H1 (cell line): ENCODE measurements at regions not wholly inside any gene's neighbourhood (a gene's known extent, or its start where the extent isn't known, plus 50 kb on each side); places are given as distances from the start of the nearest gene placed in this dataset.

Source experiments
- CTCF ChIA-PET: fragments of 300-600 bp; sonication (Branson Sonifier 250); formaldehyde crosslinking; loops from one replicate; lab custom pipeline; 2021; ENCODE audit not compliant: partially characterized antibody; lab: Charles Lee
- POLR2A ChIA-PET: fragments of 300-600 bp; sonication (Branson Sonifier 250); formaldehyde crosslinking; loops from one replicate; lab custom pipeline; 2021; ENCODE audit warnings: inconsistent platforms; ENCODE audit not compliant: partially characterized antibody; lab: Charles Lee
- DNase-seq, 2 experiments: peaks; one replicate each; pipeline versions ENCODE4 v3.0.0 to v3.0.0-alpha.2; 2010 to 2022; ENCODE audit warnings: low spot score in 2 of 2, low read depth in 1 of 2, mixed read lengths in 1 of 2
- FAIRE-seq: peaks from 2 replicates; lab custom pipeline; 2011; peaks lifted over from hg19 to GRCh38; lab: Jason Lieb, UNC
- H2AFZ ChIP-seq: 2 replicates; pipeline ENCODE4 v1.8.1; 2012; ENCODE audit warnings: low read length, inconsistent platforms
- H2AK5ac ChIP-seq: 2 replicates; pipeline ENCODE4 v1.6.1; 2013; ENCODE audit warnings: low read depth, low read length
- H2BK120ac ChIP-seq: replicated peaks from 2 replicates; pipeline ENCODE3; 2013; ENCODE audit warnings: low read depth, low read length, inconsistent platforms
- H2BK12ac ChIP-seq: 2 replicates; pipeline ENCODE4 v1.6.1; 2013; ENCODE audit warnings: low read depth, low read length
- H2BK15ac ChIP-seq: 2 replicates; pipeline ENCODE4 v1.6.1; 2013; ENCODE audit warnings: low read length
- H2BK20ac ChIP-seq: 2 replicates; pipeline ENCODE4 v1.6.1; 2013; ENCODE audit warnings: low read length
- H2BK5ac ChIP-seq: 2 replicates; pipeline ENCODE4 v1.6.1; 2013; ENCODE audit warnings: low read depth, low read length
- H3K14ac ChIP-seq: 2 replicates; pipeline ENCODE4 v1.6.1; 2013; ENCODE audit warnings: inconsistent platforms; ENCODE audit not compliant: insufficient read length
- H3K18ac ChIP-seq: 2 replicates; pipeline ENCODE4 v1.6.1; 2013; ENCODE audit warnings: low read length; ENCODE audit errors: extremely low read depth
- H3K23ac ChIP-seq: 2 replicates; pipeline ENCODE4 v1.6.1; 2013; ENCODE audit warnings: inconsistent platforms; ENCODE audit not compliant: insufficient read length
- H3K23me2 ChIP-seq: 2 replicates; pipeline ENCODE4 v1.6.1; 2013; ENCODE audit warnings: low read depth, low read length
- H3K27ac ChIP-seq: 2 replicates; pipeline ENCODE4 v1.6.1; 2011; ENCODE audit warnings: low read depth, low read length, inconsistent platforms
- H3K27me3 ChIP-seq, 4 experiments: replicated peaks in 1 of 4; 1 replicate in 1 of 4; 2 replicates in 3 of 4; pipeline versions ENCODE4 v1.6.1 to v1.8.1; 2011 to 2013; ENCODE audit warnings: low read length in 3 of 4, mild to moderate bottlenecking in 3 of 4, inconsistent platforms in 2 of 4, mixed read lengths in 2 of 4, moderate library complexity in 1 of 4; ENCODE audit not compliant: control insufficient read depth in 3 of 4, insufficient read depth in 3 of 4; ENCODE audit errors: extremely low read depth in 1 of 4
- H3K36me3 ChIP-seq, 4 experiments: 2 replicates each; pipeline versions ENCODE4 v1.6.1 to v1.8.1; 2011 to 2013; ENCODE audit warnings: mild to moderate bottlenecking in 4 of 4, low read length in 3 of 4, moderate library complexity in 2 of 4, control low read depth in 1 of 4, inconsistent platforms in 1 of 4; ENCODE audit not compliant: insufficient read depth in 4 of 4, control insufficient read depth in 2 of 4
- H3K4ac ChIP-seq: replicated peaks from 2 replicates; pipeline ENCODE3; 2013; ENCODE audit warnings: low read length, low read depth, mixed read lengths, inconsistent platforms; ENCODE audit not compliant: insufficient read length
- H3K4me1 ChIP-seq, 4 experiments: replicated peaks in 1 of 4; 1 replicate in 1 of 4; 2 replicates in 3 of 4; pipeline versions ENCODE4 v1.6.1 to v1.8.1; 2011 to 2013; ENCODE audit warnings: low read length in 3 of 4, inconsistent platforms in 2 of 4, mixed read lengths in 1 of 4; ENCODE audit not compliant: insufficient read depth in 4 of 4, control insufficient read depth in 3 of 4
- H3K4me2 ChIP-seq, 2 experiments: 2 replicates each; pipeline versions ENCODE4 v1.6.1 to v1.8.1; 2011 to 2013; ENCODE audit warnings: low read depth in 2 of 2, low read length in 2 of 2, control low read depth in 1 of 2, inconsistent platforms in 1 of 2, mild to moderate bottlenecking in 1 of 2; ENCODE audit not compliant: insufficient read depth in 1 of 2
- H3K4me3 ChIP-seq, 4 experiments: fragments of 200-600, 300-600 bp in 1 of 4; sonication (generic), shearing (Covaris generic), sonication (Bioruptor Twin) in 1 of 4; 2 replicates each; pipeline versions ENCODE4 v1.5.1 to v1.8.1; 2011 to 2016; ENCODE audit warnings: low read length in 4 of 4, low read depth in 3 of 4, control low read depth in 2 of 4, inconsistent platforms in 2 of 4, mild to moderate bottlenecking in 2 of 4, mixed read lengths in 1 of 4, moderate library complexity in 1 of 4; ENCODE audit not compliant: insufficient read depth in 2 of 4; ENCODE audit errors: extremely low read depth in 1 of 4
- H3K56ac ChIP-seq: replicated peaks from 2 replicates; pipeline ENCODE3; 2013; ENCODE audit warnings: low read depth, mild to moderate bottlenecking, mixed read lengths, low read length, inconsistent platforms; ENCODE audit not compliant: insufficient read length
- H3K79me1 ChIP-seq: 2 replicates; pipeline ENCODE4 v1.6.1; 2013; ENCODE audit warnings: low read depth, low read length, control low read depth
- H3K79me2 ChIP-seq, 2 experiments: 2 replicates each; pipeline versions ENCODE4 v1.6.1 to v1.8.1; 2012 to 2013; ENCODE audit warnings: low read length in 2 of 2, mild to moderate bottlenecking in 2 of 2, inconsistent platforms in 1 of 2; ENCODE audit not compliant: insufficient read depth in 2 of 2, control insufficient read depth in 1 of 2
- H3K9ac ChIP-seq, 4 experiments: replicated peaks in 1 of 4; 1 replicate in 1 of 4; 2 replicates in 3 of 4; pipeline versions ENCODE4 v1.6.1 to v1.8.1; 2011 to 2013; ENCODE audit warnings: low read depth in 3 of 4, low read length in 3 of 4, control low read depth in 2 of 4, mild to moderate bottlenecking in 2 of 4, moderate library complexity in 2 of 4, inconsistent platforms in 1 of 4; ENCODE audit errors: extremely low read depth in 1 of 4
- H3K9me3 ChIP-seq, 2 experiments: 2 replicates each; pipeline versions ENCODE4 v1.6.1 to v1.8.1; 2012 to 2013; ENCODE audit warnings: mild to moderate bottlenecking in 2 of 2, moderate library complexity in 2 of 2, control low read depth in 1 of 2, inconsistent platforms in 1 of 2, low read depth in 1 of 2, low read length in 1 of 2, mixed read lengths in 1 of 2; ENCODE audit not compliant: insufficient read depth in 2 of 2
- H4K20me1 ChIP-seq, 2 experiments: replicated peaks in 1 of 2; 2 replicates each; pipeline versions ENCODE3 to v1.8.1; 2011 to 2013; ENCODE audit warnings: inconsistent platforms in 2 of 2, low read length in 2 of 2, mild to moderate bottlenecking in 1 of 2; ENCODE audit not compliant: insufficient read depth in 2 of 2, control insufficient read depth in 1 of 2
- H4K5ac ChIP-seq: 2 replicates; pipeline ENCODE4 v1.6.1; 2013; ENCODE audit warnings: low read length, low read depth, mixed read lengths, inconsistent platforms; ENCODE audit not compliant: insufficient read length
- H4K8ac ChIP-seq: 2 replicates; pipeline ENCODE4 v1.8.0; 2013; ENCODE audit warnings: mild to moderate bottlenecking, moderate library complexity, low read length, inconsistent platforms; ENCODE audit not compliant: insufficient read depth; ENCODE audit errors: extremely low read depth
- H4K91ac ChIP-seq: replicated peaks from 2 replicates; pipeline ENCODE3; 2013; ENCODE audit warnings: low read length, mixed read lengths, inconsistent platforms; ENCODE audit not compliant: insufficient read length
- GABPA ChIP-seq: IDR thresholded peaks from 2 replicates; pipeline ENCODE4 v1.6.1; 2011; ENCODE audit warnings: mild to moderate bottlenecking, low read length, moderate library complexity, borderline replicate concordance; ENCODE audit not compliant: insufficient read depth
- JUN ChIP-seq: IDR thresholded peaks from 2 replicates; pipeline ENCODE4 v1.6.1; 2011; ENCODE audit warnings: low read depth, mild to moderate bottlenecking, improper control_type of control experiment, low read length
- JUND ChIP-seq: IDR thresholded peaks from 2 replicates; pipeline ENCODE4 v1.6.1; 2011; ENCODE audit warnings: mild to moderate bottlenecking, improper control_type of control experiment, low read length
- KDM1A ChIP-seq: fragments of 200-600, 300-600 bp; sonication (generic); IDR thresholded peaks from 2 replicates; pipeline ENCODE4 v1.7.1; 2016; ENCODE audit warnings: mild to moderate bottlenecking, low read length, borderline replicate concordance
- NANOG ChIP-seq: IDR thresholded peaks from 2 replicates; pipeline ENCODE4 v1.6.1; 2011; ENCODE audit warnings: low read length, low read depth, mild to moderate bottlenecking, inconsistent platforms; ENCODE audit not compliant: insufficient read depth, poor library complexity, severe bottlenecking
- PHF8 ChIP-seq: fragments of 200-600 bp; sonication (generic); conservative IDR thresholded peaks from 2 replicates; pipeline ENCODE4 v1.7.1; 2012; ENCODE audit warnings: low read depth, mild to moderate bottlenecking, inconsistent platforms, low read length, moderate library complexity
- SAP30 ChIP-seq: fragments of 300-600 bp; sonication (generic); IDR thresholded peaks from 2 replicates; pipeline ENCODE4 v1.7.1; 2012; ENCODE audit warnings: low read length, moderate library complexity, mild to moderate bottlenecking, inconsistent platforms; ENCODE audit not compliant: insufficient read depth, insufficient replicate concordance
- SIRT6 ChIP-seq: IDR thresholded peaks from one replicate; pipeline ENCODE4 v1.7.1; 2012; ENCODE audit warnings: low read length, inconsistent platforms
- SIX5 ChIP-seq: IDR thresholded peaks from 2 replicates; pipeline ENCODE4 v1.6.1; 2011; ENCODE audit warnings: mild to moderate bottlenecking, low read depth, low read length
- SP1 ChIP-seq: IDR thresholded peaks from 2 replicates; pipeline ENCODE4 v1.6.1; 2011; ENCODE audit warnings: low read depth, low read length
- TCF12 ChIP-seq: IDR thresholded peaks from 2 replicates; pipeline ENCODE4 v1.6.1; 2011; ENCODE audit warnings: low read depth, mild to moderate bottlenecking, low read length
- WGBS, 2 experiments: shearing (Covaris generic) in 1 of 2; methylation state at CpG; one replicate each; pipeline versions ENCODE4 v1.1.6 to v1.1.7; 2013 to 2015; ENCODE audit warnings: low lambda C conversion rate in 2 of 2, mixed read lengths in 2 of 2, inconsistent platforms in 1 of 2, low coverage in 1 of 2, missing lambda C conversion rate in 1 of 2; ENCODE audit not compliant: insufficient replicate concordance in 2 of 2, insufficient coverage in 1 of 2, insufficient read length in 1 of 2; ENCODE audit errors: extremely low coverage in 1 of 2, missing lambda C conversion rate in 1 of 2; 5-methylcytosine and 5-hydroxymethylcytosine counted together
- TF ChIP-seq, protein P1 (sequence below): IDR thresholded peaks from 2 replicates; pipeline ENCODE4 v1.6.1; 2012; ENCODE audit warnings: inconsistent platforms
- TF ChIP-seq, protein P2 (sequence below): IDR thresholded peaks from 2 replicates; pipeline ENCODE4 v1.6.1; 2011; ENCODE audit warnings: low read length, improper control_type of control experiment

DNA sequence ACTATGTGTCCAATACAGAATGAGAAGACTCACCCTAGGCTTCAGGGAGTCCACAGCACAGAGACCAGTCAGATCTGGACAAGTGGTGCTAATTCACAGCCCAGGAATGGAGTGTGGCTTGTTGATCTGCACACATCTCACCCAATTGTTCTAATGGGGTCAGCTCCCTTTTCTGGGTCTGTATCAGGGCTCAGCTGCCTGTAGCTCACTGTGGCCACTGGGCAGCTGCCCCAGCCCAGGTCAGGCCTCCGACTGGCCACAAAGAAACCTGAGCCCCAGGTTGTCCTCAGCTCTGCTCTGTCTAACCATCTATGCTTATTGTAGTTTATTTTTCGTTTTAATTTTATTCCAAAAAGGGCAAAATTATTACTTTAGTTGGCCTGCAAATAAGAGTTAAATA is 202.3 kb upstream of the RAB6C start:
- H3K4me2 ChIP-seq: no peak overlapping the region
- no peak for DNase-seq
- TF ChIP-seq, protein P1, sequence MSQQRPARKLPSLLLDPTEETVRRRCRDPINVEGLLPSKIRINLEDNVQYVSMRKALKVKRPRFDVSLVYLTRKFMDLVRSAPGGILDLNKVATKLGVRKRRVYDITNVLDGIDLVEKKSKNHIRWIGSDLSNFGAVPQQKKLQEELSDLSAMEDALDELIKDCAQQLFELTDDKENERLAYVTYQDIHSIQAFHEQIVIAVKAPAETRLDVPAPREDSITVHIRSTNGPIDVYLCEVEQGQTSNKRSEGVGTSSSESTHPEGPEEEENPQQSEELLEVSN: no peak
- TF ChIP-seq SIX5: no peak
- TF ChIP-seq KDM1A: no peak
- no peak for TF ChIP-seq SIRT6
- TF ChIP-seq NANOG: no peak
- no peak for TF ChIP-seq SP1
- no peak for TF ChIP-seq TCF12
- TF ChIP-seq, protein P2, sequence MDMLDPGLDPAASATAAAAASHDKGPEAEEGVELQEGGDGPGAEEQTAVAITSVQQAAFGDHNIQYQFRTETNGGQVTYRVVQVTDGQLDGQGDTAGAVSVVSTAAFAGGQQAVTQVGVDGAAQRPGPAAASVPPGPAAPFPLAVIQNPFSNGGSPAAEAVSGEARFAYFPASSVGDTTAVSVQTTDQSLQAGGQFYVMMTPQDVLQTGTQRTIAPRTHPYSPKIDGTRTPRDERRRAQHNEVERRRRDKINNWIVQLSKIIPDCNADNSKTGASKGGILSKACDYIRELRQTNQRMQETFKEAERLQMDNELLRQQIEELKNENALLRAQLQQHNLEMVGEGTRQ: no peak
- TF ChIP-seq SAP30: no peak
- no peak for TF ChIP-seq PHF8
- TF ChIP-seq GABPA: no peak
- no peak for TF ChIP-seq JUN
- TF ChIP-seq JUND: no peak

More for the DNA sequence above, 202.3 kb upstream of the RAB6C start:
- Histone ChIP-seq H3K79me2 (no peaks in the 10 kb centered on the region), H3K56ac (no peak overlapping the region), H4K91ac (no peak overlapping the region), H3K9ac (no peak overlapping the region), H3K23ac (no peak overlapping the region), H3K4ac (no peak overlapping the region), H2AFZ (0 out of 2 replicates have a peak overlapping the region, but pooled peaks have one; percentile 56), H2BK20ac (no peak overlapping the region), H3K4me1 (peaks cover 0 to 7% (median 3%) of the 10 kb centered on the region in 4 experiments; a peak in 4 of 7 replicates), H3K14ac (no peak overlapping the region), H3K9me3 (no peaks in the 10 kb centered on the region), H3K79me1 (no peaks in the 10 kb centered on the region), H4K5ac (no peak overlapping the region), H2BK5ac (no peak overlapping the region), H4K8ac (no peak overlapping the region), H2BK15ac (no peak overlapping the region), H3K4me3 (no peak overlapping the region), H2AK5ac (no peak overlapping the region), H4K20me1 (no peaks in the 10 kb centered on the region), H3K18ac (no peak overlapping the region), H3K27ac (no peak overlapping the region), H3K23me2 (no peaks in the 10 kb centered on the region), H2BK120ac (no peak overlapping the region), H3K36me3 (no peaks in the 10 kb centered on the region), H3K27me3 (no peaks in the 10 kb centered on the region), H2BK12ac (no peak overlapping the region)
- ChIA-PET CTCF (interaction anchor here (1.1 to 1.9 kb wide), 4 partner anchors 10 to 69 kb away, joined by 3 to 7 read pairs (median 4); no protein-coding TSS in a partner anchor), POLR2A (no interaction called here)
- no peak for FAIRE-seq
- WGBS, 2 experiments: 89% methylated on average over 2 of the region's 2 CpGs; no CpG with 5 or more reads in 1 of the 2 experiments
